HEK293 (cell line): ENCODE measurements at regions not wholly inside any gene's neighbourhood (a gene's known extent, or its start where the extent isn't known, plus 50 kb on each side); places are given as distances from the start of the nearest gene placed in this dataset.

Source experiments
- CTCF ChIP-seq: fragments of 450-650 bp; formaldehyde crosslinking; IDR thresholded peaks from 2 replicates; pipeline ENCODE4 v1.5.1; 2016; ENCODE audit warnings: missing biosample characterization, missing genetic modification characterization
- ZBTB21 ChIP-seq: fragments of 450-650 bp; formaldehyde crosslinking; IDR thresholded peaks from 2 replicates; pipeline ENCODE4 v1.5.1; 2017; ENCODE audit warnings: missing biosample characterization, missing genetic modification characterization
- ZNF768 ChIP-seq: fragments of 450-650 bp; formaldehyde crosslinking; IDR thresholded peaks from 2 replicates; pipeline ENCODE4 v1.5.1; 2018; ENCODE audit warnings: missing biosample characterization, mild to moderate bottlenecking, missing genetic modification characterization

GRCh38 chr20:52244702-52245101 is 53.1 kb upstream of the ZFP64 start:
- TF ChIP-seq ZNF768 (tag by site-specific recombination), result no peak
- no peak for TF ChIP-seq CTCF (tag by site-specific recombination)
- no peak for TF ChIP-seq ZBTB21
